Testis (tissue), 2 donors: ENCODE measurements at regions not wholly inside any gene's neighbourhood (a gene's known extent, or its start where the extent isn't known, plus 50 kb on each side); places are given as distances from the start of the nearest gene placed in this dataset.

Experiments
- POLR2A ChIP-seq: fragments of 450-650 bp; IDR thresholded peaks from one replicate; pipeline ENCODE4 v1.6.1; 2017; ENCODE audit warnings: antibody characterized with exemption, mild to moderate bottlenecking, moderate library complexity
- TF ChIP-seq, protein P1 (sequence below), 3 experiments: fragments of 450-650 bp in 2 of 3; fragments of 200-600 bp in 1 of 3; sonication (generic) in 1 of 3; IDR thresholded peaks; one replicate each; pipeline ENCODE4 v1.5.1; 2016 to 2019; ENCODE audit warnings: antibody characterized with exemption in 3 of 3, mild to moderate bottlenecking in 2 of 3, moderate library complexity in 1 of 3

DNA sequence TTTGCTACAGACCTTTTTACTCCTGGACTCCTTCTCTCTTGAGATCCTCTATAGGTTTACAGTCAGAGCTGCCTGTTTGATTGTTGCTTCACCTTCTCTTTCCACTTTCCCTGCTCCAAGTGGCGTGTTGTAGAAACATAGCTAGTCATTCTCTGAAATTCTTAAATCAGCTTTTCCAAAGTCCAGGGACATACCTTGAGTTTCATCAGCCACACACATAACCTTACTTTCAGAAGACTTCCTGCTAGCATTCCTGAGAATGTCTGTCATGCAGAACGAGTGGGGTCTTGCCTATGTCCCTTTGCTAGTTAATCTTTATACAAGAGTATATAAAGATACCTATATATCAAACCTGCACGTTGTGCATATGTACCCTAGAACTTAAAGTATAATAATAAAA lies 230.3 kb upstream of the ZNF462 start:
- TF ChIP-seq, protein P1, sequence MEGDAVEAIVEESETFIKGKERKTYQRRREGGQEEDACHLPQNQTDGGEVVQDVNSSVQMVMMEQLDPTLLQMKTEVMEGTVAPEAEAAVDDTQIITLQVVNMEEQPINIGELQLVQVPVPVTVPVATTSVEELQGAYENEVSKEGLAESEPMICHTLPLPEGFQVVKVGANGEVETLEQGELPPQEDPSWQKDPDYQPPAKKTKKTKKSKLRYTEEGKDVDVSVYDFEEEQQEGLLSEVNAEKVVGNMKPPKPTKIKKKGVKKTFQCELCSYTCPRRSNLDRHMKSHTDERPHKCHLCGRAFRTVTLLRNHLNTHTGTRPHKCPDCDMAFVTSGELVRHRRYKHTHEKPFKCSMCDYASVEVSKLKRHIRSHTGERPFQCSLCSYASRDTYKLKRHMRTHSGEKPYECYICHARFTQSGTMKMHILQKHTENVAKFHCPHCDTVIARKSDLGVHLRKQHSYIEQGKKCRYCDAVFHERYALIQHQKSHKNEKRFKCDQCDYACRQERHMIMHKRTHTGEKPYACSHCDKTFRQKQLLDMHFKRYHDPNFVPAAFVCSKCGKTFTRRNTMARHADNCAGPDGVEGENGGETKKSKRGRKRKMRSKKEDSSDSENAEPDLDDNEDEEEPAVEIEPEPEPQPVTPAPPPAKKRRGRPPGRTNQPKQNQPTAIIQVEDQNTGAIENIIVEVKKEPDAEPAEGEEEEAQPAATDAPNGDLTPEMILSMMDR (IDR thresholded peaks at IDR 0.05): no peak
- no peak for TF ChIP-seq POLR2A
